Left ventricle myocardium inferior (tissue), 1 donor: ENCODE measurements at regions not wholly inside any gene's neighbourhood (a gene's known extent, or its start where the extent isn't known, plus 50 kb on each side); places are given as distances from the start of the nearest gene placed in this dataset.

Source experiments
- DNase-seq: peaks from one replicate; pipeline ENCODE4 v3.0.0-alpha.2; 2020
- H3K27ac ChIP-seq: fragments of 200-600 bp; replicated peaks from 2 replicates; pipeline ENCODE4 v1.8.0; 2021
- H3K27me3 ChIP-seq: fragments of 200-600 bp; 2 replicates; pipeline ENCODE4 v1.8.0; 2021; ENCODE audit warnings: low read depth
- H3K36me3 ChIP-seq: fragments of 200-600 bp; 2 replicates; pipeline ENCODE4 v1.8.0; 2021
- H3K4me1 ChIP-seq: fragments of 200-600 bp; 2 replicates; pipeline ENCODE4 v1.8.0; 2021
- H3K4me3 ChIP-seq: fragments of 200-600 bp; 2 replicates; pipeline ENCODE4 v1.8.0; 2021; ENCODE audit warnings: mild to moderate bottlenecking, moderate library complexity
- H3K9me3 ChIP-seq: fragments of 200-600 bp; replicated peaks from 2 replicates; pipeline ENCODE4 v1.8.0; 2021
- intact Hi-C: fragments of 100-400 bp; cut with micrococcal nuclease; formaldehyde crosslinking; loops from one replicate; pipeline ENCODE4 v1.11.0; 2022
- TF ChIP-seq, protein P1 (sequence below): fragments of 200-600 bp; IDR thresholded peaks from 2 replicates; pipeline ENCODE4 v1.8.0; 2021; ENCODE audit warnings: antibody characterized with exemption, mild to moderate bottlenecking, borderline replicate concordance
- donor health status: DM: no; HTN: yes; CAD: no; lungs with severe emphysema.

DNA sequence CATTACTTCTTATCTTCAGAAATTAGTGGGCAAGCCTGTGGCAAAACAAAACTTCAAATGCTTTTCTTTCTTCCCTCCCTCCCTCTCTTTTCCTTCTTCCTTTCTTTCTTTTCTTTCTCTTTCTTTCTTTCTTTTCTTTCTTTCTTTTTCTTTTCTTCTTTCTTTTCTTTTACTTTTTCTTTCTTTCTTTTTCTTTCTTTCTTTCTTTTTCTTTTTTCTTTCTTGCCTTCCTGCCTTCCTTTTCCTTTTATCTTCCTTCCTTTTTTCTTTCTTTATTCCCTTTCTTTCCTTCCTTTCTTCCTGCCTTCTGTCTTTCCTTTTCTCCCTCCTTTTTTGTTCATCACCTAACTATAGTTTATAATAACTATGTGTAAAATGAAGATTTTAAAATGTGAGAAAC is 295.1 kb downstream of the SMOC2 start:
- Histone ChIP-seq H3K9me3 (peaks cover 23% of the 10 kb centered on the region), H3K36me3 (no peaks in the 10 kb centered on the region), H3K4me1 (no peaks in the 10 kb centered on the region), H3K4me3 (no peak overlapping the region), H3K27ac (no peak overlapping the region), H3K27me3 (peaks cover 6% of the 10 kb centered on the region)
- intact Hi-C loops: no loop called here
- DNase-seq: no peak
- TF ChIP-seq, protein P1, sequence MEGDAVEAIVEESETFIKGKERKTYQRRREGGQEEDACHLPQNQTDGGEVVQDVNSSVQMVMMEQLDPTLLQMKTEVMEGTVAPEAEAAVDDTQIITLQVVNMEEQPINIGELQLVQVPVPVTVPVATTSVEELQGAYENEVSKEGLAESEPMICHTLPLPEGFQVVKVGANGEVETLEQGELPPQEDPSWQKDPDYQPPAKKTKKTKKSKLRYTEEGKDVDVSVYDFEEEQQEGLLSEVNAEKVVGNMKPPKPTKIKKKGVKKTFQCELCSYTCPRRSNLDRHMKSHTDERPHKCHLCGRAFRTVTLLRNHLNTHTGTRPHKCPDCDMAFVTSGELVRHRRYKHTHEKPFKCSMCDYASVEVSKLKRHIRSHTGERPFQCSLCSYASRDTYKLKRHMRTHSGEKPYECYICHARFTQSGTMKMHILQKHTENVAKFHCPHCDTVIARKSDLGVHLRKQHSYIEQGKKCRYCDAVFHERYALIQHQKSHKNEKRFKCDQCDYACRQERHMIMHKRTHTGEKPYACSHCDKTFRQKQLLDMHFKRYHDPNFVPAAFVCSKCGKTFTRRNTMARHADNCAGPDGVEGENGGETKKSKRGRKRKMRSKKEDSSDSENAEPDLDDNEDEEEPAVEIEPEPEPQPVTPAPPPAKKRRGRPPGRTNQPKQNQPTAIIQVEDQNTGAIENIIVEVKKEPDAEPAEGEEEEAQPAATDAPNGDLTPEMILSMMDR: no peak

DNA sequence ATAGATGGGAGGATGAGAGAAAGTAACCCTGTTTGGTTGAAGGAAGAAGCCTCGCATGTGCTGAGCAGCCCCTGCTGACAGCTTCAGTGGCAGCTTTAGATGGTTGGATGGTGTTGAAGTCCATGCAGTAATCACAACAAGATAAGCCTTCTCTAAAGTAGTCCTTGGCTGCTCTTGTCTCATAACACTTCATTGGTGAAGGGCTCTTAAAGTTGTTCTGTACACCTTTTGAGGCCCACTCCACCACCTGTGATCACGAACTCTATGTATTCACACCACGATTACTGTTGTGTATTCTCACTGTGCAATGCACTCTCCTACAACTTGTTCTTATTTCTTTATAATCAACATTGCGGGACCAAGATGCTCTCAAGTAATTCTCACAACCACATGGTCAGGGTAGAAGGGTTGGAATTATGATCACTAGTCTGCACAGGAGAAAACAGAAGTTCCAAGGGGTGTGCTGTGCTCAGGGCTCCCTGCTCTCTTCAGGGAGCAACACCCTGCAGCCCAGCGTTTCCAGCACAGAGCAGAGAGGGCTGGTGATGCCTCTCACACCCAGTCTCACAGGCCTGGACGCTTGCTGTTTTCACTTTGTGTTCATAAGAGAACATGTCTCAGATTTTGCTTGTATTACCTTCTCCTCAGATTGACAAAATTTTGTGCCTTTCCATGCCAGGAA is 294.4 kb downstream of the SMOC2 start:
- Histone ChIP-seq H3K27ac (no peak overlapping the region), H3K9me3 (peaks cover 23% of the 10 kb centered on the region), H3K36me3 (no peaks in the 10 kb centered on the region), H3K4me3 (no peak overlapping the region), H3K27me3 (peaks cover 8% of the 10 kb centered on the region), H3K4me1 (no peaks in the 10 kb centered on the region)
- intact Hi-C loops: no loop called here
- DNase-seq: no peak
- TF ChIP-seq, protein P1: no peak

DNA sequence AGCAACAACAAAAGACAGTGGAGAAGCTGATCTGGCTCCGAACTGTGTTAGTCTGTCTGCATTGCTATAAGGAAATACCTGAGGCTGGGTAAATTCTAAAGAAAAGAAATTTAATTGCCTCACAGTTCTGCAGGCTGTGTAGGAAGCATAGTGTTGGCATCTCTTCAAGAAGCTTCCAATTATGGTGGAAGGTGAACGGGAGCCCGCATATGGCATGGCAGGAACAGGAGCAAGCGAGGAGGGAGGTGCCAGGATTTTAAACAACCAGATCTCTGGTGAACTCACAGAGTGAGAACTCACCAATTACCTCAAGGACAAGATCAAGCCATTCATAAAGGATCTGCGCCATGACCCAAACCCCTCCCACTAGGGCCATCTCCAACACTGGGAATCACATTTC is 293.5 kb downstream of the SMOC2 start:
- H3K27ac ChIP-seq: no peak overlapping the region
- intact Hi-C loops: no loop called here
- DNase-seq: no peak
- TF ChIP-seq, protein P1: no peak
- no peaks in the 10 kb centered on the region for H3K36me3 ChIP-seq
- H3K4me1 ChIP-seq: no peaks in the 10 kb centered on the region
- no peak overlapping the region for H3K4me3 ChIP-seq
- peaks cover 23% of the 10 kb centered on the region for H3K9me3 ChIP-seq
- H3K27me3 ChIP-seq: peaks cover 12% of the 10 kb centered on the region

DNA sequence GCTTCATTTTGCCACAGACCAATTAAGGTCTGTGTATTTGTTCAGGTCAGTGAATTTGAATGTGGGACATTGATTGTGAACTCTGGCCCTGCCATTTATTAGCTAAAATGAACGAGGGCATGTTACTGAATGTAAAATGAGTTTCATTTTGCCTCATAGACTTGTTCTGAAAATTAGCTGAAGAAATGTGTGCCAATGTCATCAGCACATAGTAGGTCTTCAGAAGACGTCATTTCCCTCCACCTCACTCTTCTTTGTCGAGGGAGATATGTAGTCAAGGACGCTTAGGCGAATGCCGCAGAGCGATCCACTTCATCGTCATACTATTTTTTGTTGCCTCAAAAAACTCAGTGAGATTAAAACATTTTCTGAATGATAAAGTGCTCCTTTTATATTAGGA is 291.7 kb downstream of the SMOC2 start:
- no peak for DNase-seq
- Histone ChIP-seq H3K9me3 (peaks cover 7% of the 10 kb centered on the region), H3K27ac (no peak overlapping the region), H3K4me1 (no peaks in the 10 kb centered on the region), H3K36me3 (no peaks in the 10 kb centered on the region), H3K4me3 (no peak overlapping the region), H3K27me3 (peaks cover 12% of the 10 kb centered on the region)
- TF ChIP-seq, protein P1: no peak
- intact Hi-C loops: no loop called here

DNA sequence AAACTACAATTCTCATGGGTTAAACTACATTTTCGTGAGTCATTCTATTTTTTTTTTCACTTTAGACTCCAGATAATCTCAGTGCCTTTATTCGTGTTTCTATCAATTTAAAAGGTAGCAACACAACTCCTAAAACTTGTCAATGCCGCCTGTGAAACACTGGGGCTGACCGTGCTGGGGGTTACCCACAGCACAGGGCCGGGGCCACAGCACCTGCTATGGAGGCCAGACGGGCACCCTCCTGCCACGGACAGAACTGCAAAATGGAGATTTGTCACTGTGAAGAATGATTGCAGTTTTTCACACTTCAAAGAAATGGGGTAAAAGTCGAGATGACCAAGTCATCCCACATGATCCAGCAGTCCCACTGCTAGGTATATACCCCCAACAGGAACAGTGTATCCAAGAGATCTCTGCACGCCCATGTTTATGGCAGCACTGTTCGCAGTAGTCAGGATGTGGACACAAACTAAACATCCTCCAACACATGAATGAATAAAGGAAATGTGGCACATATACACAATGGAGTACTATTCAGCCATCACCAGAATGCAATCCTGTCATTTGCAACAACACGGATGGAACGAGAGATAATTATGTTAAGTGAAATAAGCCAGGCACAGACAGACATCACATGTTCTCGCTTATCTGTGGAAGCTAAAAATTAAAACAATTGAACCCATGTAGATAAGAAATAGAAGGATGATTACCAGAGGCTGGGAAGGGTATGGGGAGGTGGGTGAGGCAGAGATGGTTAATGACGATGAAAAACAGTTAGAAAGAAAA is 290.1 kb downstream of the SMOC2 start:
- TF ChIP-seq, protein P1: no peak
- peaks cover 12% of the 10 kb centered on the region for H3K27me3 ChIP-seq
- intact Hi-C loops: no loop called here

More for the DNA sequence above, 290.1 kb downstream of the SMOC2 start:
- Histone ChIP-seq H3K4me1 (no peaks in the 10 kb centered on the region), H3K9me3 (no peaks in the 10 kb centered on the region), H3K4me3 (no peak overlapping the region), H3K27ac (no peak overlapping the region), H3K36me3 (no peaks in the 10 kb centered on the region)
- no peak for DNase-seq
